NCI-H1436 (cell line): ENCODE measurements at regions not wholly inside any gene's neighbourhood (a gene's known extent, or its start where the extent isn't known, plus 50 kb on each side); places are given as distances from the start of the nearest gene placed in this dataset.

Experiments
- DNase-seq: peaks from one replicate; lab custom pipeline; 2025; lab: John Stamatoyannopoulos, UW

GRCh38 chr16:80489173-80489572 is 51.6 kb upstream of the DYNLRB2 start:
- no peak for DNase-seq

GRCh38 chr16:80488167-80488566 is 52.6 kb upstream of the DYNLRB2 start:
- DNase-seq, result no peak

GRCh38 chr16:80480664-80481063 is 60.1 kb upstream of the DYNLRB2 start:
- DNase-seq, result no peak

- DNase-seq, result no peak
Measured at GRCh38 chr16:80477838-80478237, 63.0 kb upstream of the DYNLRB2 start.

- DNase-seq, result no peak
Measured at GRCh38 chr16:80468029-80468428, 72.8 kb upstream of the DYNLRB2 start.

- peak; percentile 55 for DNase-seq
Measured at GRCh38 chr16:80466024-80466987, 74.5 kb upstream of the DYNLRB2 start.

- DNase-seq, result no peak
Measured at GRCh38 chr16:80463751-80464495, 76.9 kb upstream of the DYNLRB2 start.

GRCh38 chr16:80463326-80463725 is 77.5 kb upstream of the DYNLRB2 start:
- no peak for DNase-seq

- DNase-seq, result no peak
Measured at GRCh38 chr16:80462917-80463316, 77.9 kb upstream of the DYNLRB2 start.

GRCh38 chr16:80460988-80461387 is 79.8 kb upstream of the DYNLRB2 start:
- no peak for DNase-seq

- DNase-seq, result no peak
Measured at GRCh38 chr16:80459966-80460365, 80.8 kb upstream of the DYNLRB2 start.

- DNase-seq, result no peak
Measured at GRCh38 chr16:80459331-80459777, 81.4 kb upstream of the DYNLRB2 start.

GRCh38 chr16:80457871-80458270 is 82.9 kb upstream of the DYNLRB2 start:
- no peak for DNase-seq

GRCh38 chr16:80454802-80455201 is 86.0 kb upstream of the DYNLRB2 start:
- no peak for DNase-seq

- no peak for DNase-seq
Measured at GRCh38 chr16:80449392-80449791, 91.4 kb upstream of the DYNLRB2 start.

- no peak for DNase-seq
Measured at GRCh38 chr16:80447241-80447640, 93.6 kb upstream of the DYNLRB2 start.

- no peak for DNase-seq
Measured at GRCh38 chr16:80442779-80443178, 98.0 kb upstream of the DYNLRB2 start.

GRCh38 chr16:80441935-80442334 is 98.9 kb upstream of the DYNLRB2 start:
- no peak for DNase-seq

- DNase-seq, result no peak
Measured at GRCh38 chr16:80440667-80441066, 100.1 kb upstream of the DYNLRB2 start.

- no peak for DNase-seq
Measured at GRCh38 chr16:80437707-80438106, 103.1 kb upstream of the DYNLRB2 start.

- DNase-seq, result no peak
Measured at GRCh38 chr16:80436510-80436909, 104.3 kb upstream of the DYNLRB2 start.

- DNase-seq, result no peak
Measured at GRCh38 chr16:80433623-80434022, 107.2 kb upstream of the DYNLRB2 start.

GRCh38 chr16:80427795-80428194 is 113.0 kb upstream of the DYNLRB2 start:
- no peak for DNase-seq
